Inflammatory macrophage (primary cell): ENCODE measurements at regions not wholly inside any gene's neighbourhood (a gene's known extent, or its start where the extent isn't known, plus 50 kb on each side); places are given as distances from the start of the nearest gene placed in this dataset.

Source experiments
- DNase-seq, 2 donors: peaks; one replicate each; pipeline ENCODE4 v3.0.0-alpha.2; 2020 to 2022

DNA sequence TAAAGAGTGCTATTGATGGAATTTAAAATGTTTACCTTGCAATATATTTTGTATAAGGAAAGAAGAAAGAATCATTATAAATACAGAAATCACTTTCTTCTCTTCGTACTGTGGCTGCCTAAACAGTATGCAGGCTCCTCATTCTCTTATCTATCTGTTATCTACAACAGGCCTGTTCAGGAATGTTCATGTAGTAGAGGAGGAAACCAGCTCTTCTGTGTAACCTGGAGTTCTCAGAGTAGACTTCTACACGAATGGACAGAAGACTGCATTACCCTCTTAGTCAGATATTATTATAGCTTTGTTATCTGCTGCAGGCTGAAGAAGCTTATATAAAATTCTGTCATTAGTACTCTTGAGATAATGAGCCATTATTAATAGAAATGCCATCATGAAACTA lies 1225.9 kb upstream of the CNTN5 start:
- DNase-seq = no peak

DNA sequence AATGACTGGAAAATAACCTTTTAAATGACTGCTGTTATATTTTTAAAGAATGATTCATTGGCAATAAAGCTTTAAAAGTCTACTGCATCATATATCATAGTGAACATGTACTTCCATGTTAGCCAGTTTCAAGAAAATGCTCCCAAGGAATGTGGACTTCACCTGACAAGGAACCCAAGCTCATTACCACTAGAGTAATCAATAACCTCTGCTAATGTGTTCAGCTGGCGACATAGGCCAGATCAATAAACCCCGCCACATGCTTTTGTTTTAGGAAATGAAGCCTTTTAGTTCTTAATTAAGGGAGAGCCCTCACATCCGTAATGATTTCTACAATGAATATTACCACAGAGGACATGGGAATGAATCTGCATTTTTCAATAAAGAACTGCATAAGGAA lies 1219.9 kb upstream of the CNTN5 start:
- no peak for DNase-seq

DNA sequence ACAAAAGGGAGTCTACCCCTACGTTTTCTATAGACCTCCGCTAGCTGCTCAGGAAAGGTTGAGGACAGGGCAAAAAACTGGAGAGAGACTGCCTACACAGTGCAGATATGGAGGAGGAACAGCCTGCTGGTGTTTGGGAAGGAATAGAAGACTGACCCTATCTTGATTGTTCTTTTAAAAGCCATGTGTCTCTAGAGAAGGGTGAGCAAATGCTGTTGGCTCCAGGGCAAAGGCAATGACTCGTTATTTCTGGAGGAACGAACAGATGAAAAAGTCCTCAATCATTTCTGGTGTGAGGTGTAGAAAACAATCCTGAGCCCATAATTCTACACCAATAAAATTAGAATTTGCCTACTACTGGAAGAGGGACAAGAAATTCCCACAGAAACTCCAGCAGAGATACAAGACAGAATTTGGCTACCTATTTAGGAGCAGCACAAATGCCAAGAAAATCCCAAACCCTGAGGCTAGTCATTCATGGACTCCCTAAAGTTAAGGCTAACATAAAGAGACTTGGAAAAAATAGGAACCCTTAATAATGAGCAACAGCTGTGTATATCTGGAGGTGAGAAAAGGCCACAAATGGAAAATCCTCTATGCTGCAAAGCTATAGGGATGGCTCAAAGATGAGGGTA lies 1206.3 kb upstream of the CNTN5 start:
- DNase-seq = no peak

DNA sequence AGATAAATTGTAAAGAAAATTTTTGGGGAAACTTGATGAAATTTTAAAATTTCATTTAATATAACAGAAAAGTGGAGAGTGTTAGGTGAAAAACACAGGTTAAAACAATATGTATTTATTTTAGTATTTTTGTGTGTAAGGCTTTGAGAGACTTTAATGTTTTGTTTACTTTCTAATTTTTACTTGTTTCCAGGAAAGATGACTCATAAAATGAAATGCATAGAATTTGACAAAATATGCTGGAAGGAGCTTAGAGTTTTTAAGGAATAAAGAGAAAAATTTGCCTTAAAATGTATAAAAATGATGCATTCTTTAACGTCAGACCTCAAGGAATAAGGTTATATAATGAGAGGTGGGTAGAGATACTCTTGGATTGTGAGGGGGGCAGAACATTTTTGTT lies 1205.1 kb upstream of the CNTN5 start:
- DNase-seq = no peak

DNA sequence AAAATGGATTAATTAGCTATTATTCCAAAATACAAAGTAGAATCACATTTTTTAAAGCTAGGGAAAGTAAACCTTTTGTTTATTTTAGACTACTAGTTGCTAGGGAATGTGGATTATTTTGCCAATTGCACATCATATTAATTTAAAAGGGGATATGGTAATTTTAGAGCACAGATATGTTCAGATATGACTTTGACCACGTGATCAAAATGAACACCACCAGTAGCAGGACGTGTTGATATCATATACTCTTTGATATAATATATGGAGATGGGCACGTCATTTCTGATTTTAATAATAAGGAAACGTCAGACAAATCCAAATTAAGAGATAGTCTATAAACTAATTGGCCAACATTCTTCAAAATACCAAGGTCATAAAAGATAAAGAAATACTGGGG lies 1188.3 kb upstream of the CNTN5 start:
- no peak for DNase-seq

DNA sequence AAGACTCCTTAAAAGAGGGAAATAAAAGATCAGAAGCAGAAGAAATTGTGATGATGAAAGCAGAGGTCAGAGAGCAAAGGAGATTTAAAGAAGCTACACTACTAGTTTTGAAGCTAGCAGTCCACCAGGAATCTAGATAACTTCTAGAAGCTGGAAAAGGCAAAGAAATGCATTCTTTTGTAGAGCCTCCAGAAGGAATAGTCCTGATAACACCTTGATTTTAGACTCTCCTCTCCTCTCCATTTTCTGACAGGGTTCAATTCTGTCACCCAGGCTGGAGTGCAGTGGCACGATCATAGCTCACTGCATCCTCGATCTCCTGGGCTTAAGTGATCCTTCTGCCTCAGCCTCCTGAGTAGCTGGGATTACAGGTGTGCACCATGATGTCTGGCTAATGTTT lies 1187.3 kb upstream of the CNTN5 start:
- no peak for DNase-seq

DNA sequence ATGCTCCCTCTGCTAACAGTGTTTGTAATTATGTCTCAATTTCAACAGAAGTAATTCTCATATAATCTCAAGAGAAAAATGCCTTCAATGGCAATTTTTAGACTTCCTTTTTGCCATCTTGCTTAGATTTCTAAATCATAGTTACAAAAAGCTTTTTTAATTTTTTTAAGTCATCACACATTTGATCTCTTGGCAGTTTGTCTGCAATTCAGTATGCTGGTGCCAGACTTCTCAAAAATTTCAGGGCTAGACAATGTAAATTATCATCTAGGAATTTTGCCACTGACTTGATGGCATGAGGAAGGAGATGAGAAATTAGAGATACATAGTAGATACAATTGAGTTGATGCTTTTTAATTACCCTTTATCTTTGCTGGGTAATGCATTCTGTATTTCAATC lies 1176.7 kb upstream of the CNTN5 start:
- DNase-seq = no peak

DNA sequence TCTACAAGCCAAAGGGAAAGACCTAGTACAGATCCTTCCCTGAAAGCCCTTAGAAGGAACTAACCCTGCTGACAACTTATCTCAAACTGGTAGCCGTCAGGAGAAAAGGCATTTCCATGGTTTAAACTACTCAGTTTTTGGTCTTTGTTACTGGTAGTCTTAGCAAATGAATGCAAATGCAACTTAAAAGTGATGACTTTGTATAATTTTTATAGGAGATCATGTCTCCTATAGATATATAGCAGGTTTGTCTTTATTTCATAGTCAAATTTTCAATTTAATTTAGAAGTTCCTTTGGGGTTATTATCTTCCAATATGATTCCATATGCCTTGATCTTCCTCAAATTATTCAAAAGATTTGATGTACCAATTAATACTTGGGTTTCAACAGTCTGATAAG lies 1173.0 kb upstream of the CNTN5 start:
- no peak for DNase-seq

DNA sequence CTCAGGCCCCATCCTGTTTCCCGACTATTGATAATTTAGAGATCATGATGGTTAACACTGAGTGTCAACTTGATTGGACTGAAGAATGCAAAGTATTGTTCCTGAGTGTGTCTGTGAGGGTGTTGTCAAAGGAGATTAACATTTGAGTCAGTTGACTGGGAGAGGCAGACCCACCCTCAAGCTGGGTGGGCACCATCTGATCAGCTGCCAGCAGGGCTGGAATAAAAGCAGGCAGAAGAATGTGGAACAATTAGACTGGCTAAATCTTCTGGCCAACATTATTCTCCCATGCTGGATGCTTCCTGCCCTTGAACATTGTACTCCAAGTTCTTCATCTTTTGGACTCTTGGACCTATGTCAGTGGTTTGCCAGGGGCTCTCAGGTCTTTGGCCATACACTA lies 1170.0 kb upstream of the CNTN5 start:
- DNase-seq = no peak

DNA sequence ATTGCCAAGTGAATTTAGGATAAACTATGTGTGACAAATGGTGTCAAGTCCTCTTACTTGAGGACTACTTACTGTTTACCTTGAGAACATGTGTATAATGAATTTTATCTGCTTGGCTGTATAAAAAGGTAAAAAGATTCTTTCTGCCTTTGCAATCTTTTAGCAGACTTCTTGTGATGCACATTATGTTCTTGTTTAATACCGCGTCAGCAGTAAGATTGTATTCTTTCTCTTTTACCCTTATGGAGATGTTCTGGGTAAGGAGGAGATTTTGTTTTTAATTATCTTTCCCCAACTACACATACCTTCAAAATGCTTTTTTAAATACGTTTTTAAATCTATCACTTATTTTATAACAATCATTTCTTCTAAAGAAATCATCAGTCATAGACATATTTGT lies 1166.4 kb upstream of the CNTN5 start:
- no peak for DNase-seq

DNA sequence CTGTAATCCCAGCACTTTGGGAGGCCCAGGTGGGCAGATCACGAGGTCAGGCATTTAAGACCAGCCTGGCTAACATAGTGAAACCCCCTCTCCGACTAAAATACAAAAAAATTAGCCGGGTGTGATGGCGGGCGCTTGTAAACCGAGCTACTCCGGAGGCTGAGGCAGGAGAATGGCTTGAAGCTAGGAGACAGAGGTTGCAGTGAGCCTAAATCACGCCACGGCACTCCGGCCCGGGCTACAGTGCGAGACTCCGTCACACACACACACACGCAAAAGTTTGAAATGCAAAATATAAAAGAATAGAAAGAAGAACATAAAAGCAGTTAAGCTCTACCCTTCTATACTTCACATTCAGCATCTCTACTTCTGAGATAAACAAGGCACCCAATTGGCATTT lies 1165.9 kb upstream of the CNTN5 start:
- DNase-seq = no peak

DNA sequence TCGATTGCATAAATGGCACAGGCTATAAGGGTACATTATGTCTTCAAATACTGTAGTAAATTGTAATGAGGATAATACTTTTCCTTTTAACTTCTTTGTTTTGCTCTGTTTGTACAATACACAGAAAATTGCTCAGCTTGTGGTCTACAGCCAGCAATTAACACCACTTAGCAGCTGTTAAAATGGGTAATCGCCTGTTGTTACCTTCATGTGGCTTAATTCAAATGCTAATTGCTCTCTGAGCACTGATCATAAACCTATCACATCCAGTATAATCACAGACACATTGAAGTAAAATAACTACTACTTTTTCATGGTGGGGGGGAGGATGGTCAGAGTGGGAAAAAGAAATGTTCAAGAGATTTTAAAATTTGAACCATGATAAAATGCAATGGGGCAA lies 1164.1 kb upstream of the CNTN5 start:
- no peak for DNase-seq

DNA sequence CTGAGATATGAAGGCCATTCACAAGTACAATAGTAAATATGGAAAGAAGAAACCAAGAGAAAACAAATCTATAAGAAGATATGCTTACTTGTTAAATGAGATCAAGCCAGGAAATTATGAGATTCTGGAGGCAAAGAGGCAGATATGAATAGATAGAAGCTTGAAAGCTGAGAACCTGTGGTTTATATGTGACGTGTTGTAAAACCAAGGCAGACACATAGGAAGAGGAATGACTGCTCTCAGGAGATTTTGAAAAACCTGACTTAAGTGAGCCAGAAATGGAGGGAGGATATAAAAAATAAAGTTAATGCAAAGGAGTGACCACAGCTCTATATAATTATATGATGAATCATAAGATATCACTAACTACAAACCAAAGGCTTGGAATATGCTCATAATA lies 1160.5 kb upstream of the CNTN5 start:
- DNase-seq = no peak

DNA sequence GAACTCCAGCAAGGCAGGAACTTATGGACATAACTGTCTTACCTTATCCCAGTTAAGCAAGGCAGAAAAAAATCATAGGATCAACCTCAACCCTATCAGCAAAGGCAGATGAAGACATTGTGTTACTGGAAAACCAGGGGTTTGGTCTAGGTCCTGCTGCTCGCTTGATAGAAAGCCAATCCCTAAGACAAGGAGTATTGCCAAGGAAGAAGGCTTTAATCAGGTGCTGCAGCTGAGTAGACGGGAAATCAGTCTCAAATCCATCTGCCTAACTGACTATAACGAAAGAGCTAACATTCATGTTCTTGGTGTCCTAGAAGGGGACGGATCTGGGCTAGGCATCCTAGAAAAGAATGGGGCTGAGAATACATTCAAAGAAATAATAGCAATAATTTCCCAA lies 1158.7 kb upstream of the CNTN5 start:
- no peak for DNase-seq

DNA sequence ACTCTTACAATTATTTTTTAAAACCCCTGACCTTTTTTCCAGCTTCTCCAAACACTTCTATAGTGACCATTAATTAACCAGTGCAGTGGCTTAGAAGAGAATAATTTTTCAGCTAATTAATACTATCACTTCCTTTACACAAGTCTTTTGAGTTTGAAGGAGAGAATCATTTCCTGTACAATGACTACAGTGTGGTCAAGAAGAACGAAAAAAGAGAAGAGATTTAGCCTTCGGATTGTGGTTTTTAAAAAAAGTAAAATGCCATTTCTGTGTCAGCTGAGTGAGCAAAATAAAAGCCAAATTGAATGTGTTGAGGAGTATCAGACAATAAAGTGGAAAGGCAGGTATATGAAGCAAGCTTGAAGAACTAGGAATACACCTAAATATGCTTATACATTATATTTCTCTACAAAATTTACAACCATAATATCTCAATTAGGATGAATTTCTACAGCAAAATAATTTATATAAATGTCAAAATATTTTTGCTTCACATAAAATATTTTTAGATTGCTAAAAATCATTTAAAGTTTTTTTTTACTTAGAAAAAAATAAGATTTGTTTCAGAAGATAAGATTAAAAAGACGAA lies 1155.2 kb upstream of the CNTN5 start:
- no peak for DNase-seq

DNA sequence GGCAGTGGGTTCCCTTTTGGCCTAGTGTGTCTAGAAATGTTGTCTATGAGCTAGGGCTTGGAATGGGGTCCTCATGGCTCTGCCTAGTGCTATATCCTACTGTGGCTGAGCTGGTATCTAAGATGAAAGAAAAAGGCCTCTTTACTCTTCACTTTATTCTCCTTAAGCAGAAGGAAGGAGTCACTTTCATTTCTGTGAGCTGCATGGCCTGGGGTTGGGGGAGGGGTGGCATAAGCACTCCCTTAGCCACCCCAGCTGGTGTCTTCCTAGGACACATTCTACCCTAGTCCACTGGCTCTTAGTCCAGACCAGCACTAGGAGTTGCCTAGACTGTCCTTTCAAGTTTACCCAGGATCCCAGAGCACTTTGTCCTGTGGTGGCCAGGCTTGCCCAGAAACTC lies 1148.9 kb upstream of the CNTN5 start:
- no peak for DNase-seq

DNA sequence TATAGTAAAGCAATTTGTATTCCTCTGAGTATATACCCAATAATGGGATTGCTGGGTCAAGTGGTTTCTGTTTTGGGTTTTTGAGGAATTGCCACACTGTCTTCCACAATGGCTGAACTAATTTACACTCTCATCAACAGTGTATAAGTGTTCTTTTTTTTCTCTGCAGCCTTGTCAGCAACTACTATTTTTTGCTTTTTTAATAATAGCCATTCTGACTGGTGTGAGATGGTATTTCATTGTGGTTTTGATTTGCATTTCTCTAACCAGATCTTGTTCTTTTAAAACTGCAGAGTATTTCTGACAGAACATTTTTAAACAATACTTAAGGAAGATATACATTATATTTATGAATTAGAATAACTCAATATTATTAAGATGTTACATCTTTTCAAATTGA lies 1140.5 kb upstream of the CNTN5 start:
- no peak for DNase-seq

DNA sequence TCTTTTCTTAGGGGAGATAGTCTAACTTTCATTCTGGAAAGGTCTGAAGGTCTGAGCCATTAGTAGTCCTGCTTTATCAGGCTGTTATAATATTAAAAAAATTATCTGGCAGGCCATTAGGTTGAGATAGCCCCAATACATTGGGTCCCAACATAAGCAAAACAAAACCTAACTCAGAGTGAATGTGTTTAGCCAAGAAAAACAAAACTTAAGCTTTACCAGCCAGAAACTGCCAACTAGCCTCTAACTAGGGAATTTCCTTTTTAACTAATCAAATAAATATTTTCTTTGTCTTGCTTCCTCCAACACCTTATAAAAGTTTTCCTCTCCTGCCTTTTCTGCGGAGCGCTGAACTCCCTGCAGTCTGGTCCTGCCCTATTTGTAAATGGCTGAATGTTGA lies 1137.7 kb upstream of the CNTN5 start:
- no peak for DNase-seq

DNA sequence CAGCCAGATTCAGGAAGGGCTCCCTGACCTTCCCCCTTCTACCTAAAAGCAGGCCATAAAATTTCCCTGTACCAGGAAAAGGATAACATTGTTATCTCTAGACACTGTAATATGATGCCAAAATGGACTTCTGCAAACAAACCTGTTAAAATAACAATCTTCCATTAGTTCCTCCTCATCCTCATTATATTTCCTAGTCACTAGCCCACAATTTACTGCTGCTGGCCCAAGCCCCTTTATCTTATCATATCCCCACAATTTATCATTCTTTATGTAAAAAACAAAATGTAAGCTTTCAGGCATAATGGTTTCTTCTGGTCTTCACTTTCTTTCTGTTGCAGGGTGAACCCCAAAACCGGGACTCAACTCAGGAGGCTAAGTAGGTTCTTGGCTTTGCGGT lies 1132.1 kb upstream of the CNTN5 start:
- no peak for DNase-seq

DNA sequence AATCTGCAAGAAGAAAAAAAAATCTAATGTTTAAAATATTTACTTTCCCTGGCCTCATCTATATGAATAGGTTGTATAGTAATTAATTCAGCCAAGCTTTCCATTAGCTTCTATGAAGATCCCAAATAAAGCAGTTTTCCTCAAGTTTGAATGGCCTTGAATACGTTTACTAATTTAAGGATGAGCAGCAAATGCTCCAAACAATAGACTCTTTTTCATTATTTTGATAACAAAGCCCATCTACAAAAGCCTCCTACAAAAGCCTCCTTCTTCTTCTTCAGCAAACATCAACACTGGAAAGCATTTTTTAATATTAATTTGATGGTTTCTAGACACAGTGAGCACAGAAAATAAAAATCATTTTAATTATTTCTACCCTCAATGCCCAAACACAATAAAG lies 1130.3 kb upstream of the CNTN5 start:
- no peak for DNase-seq

DNA sequence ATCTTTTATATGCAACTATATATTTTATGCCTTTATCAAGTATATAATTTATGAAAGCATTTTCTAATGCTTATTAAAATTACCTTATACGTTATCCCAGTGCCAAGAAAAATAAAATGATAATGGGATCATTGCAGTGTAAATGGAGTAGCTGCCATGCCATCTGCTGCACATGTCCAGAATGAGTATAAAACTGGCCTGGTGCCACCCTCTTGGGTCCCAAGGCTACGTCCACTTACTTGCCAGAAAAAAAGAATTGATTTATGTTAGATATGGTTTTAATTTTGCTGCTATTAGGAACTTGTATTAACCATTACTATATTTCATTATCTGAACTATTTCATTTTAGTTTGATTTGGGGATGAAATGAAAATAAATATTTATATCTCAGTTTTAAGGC lies 1127.1 kb upstream of the CNTN5 start:
- no peak for DNase-seq

DNA sequence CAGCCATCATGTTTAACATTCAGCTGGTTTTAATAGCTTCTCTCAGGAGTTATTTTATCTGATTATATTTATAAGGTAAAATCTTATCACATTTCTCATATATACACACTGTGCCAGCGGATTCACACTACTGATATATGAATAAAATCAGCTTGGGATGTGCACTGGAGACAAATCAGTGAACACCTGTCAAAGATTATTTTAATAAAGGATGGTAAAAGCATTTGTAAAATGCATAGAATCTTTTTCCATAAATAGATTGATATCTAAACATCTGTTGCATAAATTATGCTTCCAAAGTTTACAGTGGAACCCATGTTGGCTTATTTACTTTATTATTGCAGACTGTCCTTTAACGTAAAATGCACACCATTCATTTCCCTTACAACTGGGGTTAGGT lies 1125.8 kb upstream of the CNTN5 start:
- DNase-seq = no peak

DNA sequence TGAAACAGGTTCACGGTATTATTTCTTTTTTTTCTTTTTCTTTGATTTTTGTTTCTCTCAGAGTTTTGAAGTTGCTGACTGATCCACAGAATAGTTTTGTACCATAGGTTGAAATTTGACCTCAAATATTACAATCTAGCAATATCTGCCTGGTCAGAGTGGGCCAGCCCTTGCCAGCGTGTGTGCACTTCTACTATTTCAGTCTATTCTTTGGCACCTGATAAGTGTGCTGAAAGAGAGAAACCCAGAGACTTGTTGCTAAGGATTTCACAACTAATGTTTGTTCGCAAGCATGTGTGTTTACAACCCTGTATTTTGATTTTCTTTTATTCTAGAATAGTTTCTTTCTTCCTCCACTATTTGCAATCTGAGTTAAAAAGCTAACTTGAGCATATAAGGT lies 1125.2 kb upstream of the CNTN5 start:
- DNase-seq = no peak

DNA sequence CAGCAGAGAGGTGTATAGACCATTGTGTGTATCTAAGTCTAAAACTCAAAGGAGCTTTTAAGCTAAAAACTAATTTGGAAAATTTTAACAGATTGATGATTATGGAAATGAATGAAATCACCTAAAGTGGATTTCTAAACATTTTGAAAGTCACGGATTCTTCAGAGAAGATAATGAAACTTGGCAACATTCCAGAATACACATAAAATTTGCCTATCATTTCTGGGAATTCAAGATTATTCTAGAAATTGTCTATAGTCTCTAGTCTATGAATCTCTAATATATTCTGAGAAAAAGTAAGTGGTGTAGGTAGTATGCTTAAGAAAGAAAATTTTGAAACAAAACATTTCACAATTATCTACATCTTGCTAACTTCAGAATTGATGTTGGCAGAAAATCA lies 1117.9 kb upstream of the CNTN5 start:
- no peak for DNase-seq

DNA sequence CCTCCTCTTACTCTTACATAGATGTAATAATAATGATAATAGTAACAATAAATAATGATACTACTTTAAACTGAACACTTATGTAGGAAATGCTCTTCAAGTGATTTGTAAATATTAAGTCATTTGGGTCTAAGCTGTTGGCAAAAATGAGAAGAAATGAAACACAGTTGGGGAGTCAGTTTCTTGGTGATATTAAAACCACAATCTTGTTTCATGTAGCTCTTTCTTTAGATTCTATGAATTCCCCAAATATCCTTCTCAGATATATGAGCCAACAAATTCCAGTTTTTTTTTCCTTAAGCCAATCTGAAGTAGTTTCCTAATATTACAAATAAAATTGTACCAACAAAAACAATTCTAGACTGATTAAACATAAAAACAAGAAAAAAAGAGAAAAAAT lies 1115.6 kb upstream of the CNTN5 start:
- DNase-seq = no peak
